ENCODE measurements at regions not wholly inside any gene's neighbourhood (a gene's known extent, or its start where the extent isn't known, plus 50 kb on each side); places are given as distances from the start of the nearest gene placed in this dataset.

DNA sequence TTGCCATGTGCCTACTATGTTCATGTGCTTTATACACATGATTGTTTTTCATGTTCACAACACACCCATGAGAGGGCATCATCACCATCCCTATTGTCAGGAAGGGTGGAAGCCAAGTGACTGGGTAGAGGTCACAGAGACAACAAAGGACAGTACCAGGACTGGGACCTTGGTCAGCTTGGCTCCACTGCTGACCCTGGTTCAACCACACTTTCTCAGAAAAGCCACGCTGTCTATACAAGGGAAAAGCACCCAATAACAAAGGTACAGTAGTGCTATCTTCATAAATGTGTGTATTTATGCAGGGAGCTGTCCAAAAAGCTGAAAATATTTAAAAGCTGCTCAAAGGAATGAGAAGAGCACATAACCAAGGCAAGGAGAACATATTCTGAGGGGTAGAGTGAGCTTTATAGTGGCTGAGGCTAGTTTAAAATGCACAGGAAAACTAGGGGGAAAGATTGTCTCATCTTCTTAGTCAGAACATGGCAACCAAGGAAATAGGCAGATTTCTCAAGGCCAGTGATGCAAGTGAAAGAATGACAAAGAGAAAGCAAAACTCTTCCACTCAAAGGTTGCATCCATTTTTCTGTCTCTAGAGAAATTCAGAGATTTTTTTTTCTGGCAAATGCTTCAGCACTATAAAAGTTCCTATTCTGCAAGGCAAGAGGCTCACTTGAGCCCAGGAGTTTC lies 415.0 kb downstream of the FOXO1 start:
- H3K9me2 ChIP-seq (replicated peaks; ENCODE audit: insufficient read depth, low read length): no peaks in the 10 kb centered on the region
- H3K27me3 ChIP-seq (ENCODE audit: low read length): no peaks in the 10 kb centered on the region
- no peak overlapping the region for H2AFZ ChIP-seq (ENCODE audit: low read depth, low read length, severe bottlenecking)
- no peak overlapping the region for H3K4me2 ChIP-seq (ENCODE audit: low read depth, low read length, poor library complexity, severe bottlenecking)
- no peaks in the 10 kb centered on the region for H3K9me3 ChIP-seq (ENCODE audit: insufficient read depth, low read length)
- H3F3A ChIP-seq (ENCODE audit: insufficient read depth): no peaks in the 10 kb centered on the region
- H3K36me3 ChIP-seq (ENCODE audit: low read length): no peaks in the 10 kb centered on the region
- H3K4me3 ChIP-seq (ENCODE audit: insufficient read depth, low read length, poor library complexity, severe bottlenecking): no peak overlapping the region
- no peak overlapping the region for H3K9ac ChIP-seq (ENCODE audit: low read length)
- no peak overlapping the region for H3K27ac ChIP-seq (ENCODE audit: low read depth, low read length)
- TF ChIP-seq, protein P1, sequence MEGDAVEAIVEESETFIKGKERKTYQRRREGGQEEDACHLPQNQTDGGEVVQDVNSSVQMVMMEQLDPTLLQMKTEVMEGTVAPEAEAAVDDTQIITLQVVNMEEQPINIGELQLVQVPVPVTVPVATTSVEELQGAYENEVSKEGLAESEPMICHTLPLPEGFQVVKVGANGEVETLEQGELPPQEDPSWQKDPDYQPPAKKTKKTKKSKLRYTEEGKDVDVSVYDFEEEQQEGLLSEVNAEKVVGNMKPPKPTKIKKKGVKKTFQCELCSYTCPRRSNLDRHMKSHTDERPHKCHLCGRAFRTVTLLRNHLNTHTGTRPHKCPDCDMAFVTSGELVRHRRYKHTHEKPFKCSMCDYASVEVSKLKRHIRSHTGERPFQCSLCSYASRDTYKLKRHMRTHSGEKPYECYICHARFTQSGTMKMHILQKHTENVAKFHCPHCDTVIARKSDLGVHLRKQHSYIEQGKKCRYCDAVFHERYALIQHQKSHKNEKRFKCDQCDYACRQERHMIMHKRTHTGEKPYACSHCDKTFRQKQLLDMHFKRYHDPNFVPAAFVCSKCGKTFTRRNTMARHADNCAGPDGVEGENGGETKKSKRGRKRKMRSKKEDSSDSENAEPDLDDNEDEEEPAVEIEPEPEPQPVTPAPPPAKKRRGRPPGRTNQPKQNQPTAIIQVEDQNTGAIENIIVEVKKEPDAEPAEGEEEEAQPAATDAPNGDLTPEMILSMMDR (IDR thresholded peaks at IDR 0.05; ENCODE audit: insufficient read depth, low read length, poor library complexity, severe bottlenecking): no peak
- no peak for TF ChIP-seq EZH2phosphoT487 (conservative IDR thresholded peaks at IDR 0.05; ENCODE audit: low read length)
- no peaks in the 10 kb centered on the region for H4K20me1 ChIP-seq (ENCODE audit: low read depth, low read length)
- H3K79me2 ChIP-seq (ENCODE audit: insufficient read depth, low read length): no peaks in the 10 kb centered on the region

DNA sequence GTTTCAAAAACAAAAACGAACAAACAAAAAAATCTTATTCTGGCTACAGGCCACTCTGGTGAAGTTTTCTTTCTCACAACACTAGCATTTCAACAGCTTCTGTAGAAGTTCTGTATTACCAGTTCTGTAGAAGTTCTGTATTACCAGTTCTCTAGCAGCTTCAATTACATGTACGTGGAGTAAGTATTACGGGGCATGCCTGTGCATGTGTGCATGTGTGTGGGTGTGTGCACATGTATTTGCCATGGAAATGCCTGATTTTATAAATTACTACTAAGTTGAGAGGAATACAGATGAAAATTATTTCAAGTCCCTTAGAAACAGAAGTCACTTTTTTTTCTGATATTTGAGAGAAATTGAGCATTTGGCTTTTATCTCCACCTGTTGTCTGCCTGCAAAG lies 414.2 kb downstream of the FOXO1 start:
- no peak overlapping the region for H3K27ac ChIP-seq (ENCODE audit: low read depth, low read length)
- no peak overlapping the region for H3K4me3 ChIP-seq (ENCODE audit: insufficient read depth, low read length, poor library complexity, severe bottlenecking)
- H3K9ac ChIP-seq (ENCODE audit: low read length): no peak overlapping the region
- no peaks in the 10 kb centered on the region for H3K27me3 ChIP-seq (ENCODE audit: low read length)
- H3K9me3 ChIP-seq (ENCODE audit: insufficient read depth, low read length): no peaks in the 10 kb centered on the region
- no peak overlapping the region for H2AFZ ChIP-seq (ENCODE audit: low read depth, low read length, severe bottlenecking)
- H3K79me2 ChIP-seq (ENCODE audit: insufficient read depth, low read length): no peaks in the 10 kb centered on the region
- no peaks in the 10 kb centered on the region for H3F3A ChIP-seq (ENCODE audit: insufficient read depth)
- no peaks in the 10 kb centered on the region for H3K9me2 ChIP-seq (replicated peaks; ENCODE audit: insufficient read depth, low read length)
- H3K36me3 ChIP-seq (ENCODE audit: low read length): no peaks in the 10 kb centered on the region
- no peak for TF ChIP-seq EZH2phosphoT487 (conservative IDR thresholded peaks at IDR 0.05; ENCODE audit: low read length)
- TF ChIP-seq, protein P1 (IDR thresholded peaks at IDR 0.05; ENCODE audit: insufficient read depth, low read length, poor library complexity, severe bottlenecking): no peak
- H3K4me2 ChIP-seq (ENCODE audit: low read depth, low read length, poor library complexity, severe bottlenecking): no peak overlapping the region
- no peaks in the 10 kb centered on the region for H4K20me1 ChIP-seq (ENCODE audit: low read depth, low read length)

DNA sequence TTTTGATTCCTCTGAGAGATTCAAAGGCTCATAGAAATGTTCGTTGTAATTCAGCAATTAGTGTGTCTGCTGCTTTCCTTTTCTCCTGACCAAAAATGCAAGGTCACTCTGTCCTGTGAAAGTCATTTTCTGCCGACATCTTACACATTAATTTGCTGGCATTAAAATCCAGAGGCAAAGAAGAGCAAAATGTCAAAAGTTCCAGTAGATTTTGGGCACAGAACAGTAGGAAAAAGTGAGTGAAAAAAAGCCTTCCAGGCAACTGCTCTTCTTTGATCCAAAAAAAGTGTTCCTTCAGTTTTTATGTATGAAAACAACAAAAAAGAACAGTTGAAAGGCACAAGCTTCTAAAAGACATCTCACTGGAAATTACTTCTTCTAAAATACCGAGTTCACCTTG lies 413.8 kb downstream of the FOXO1 start:
- Histone ChIP-seq H3F3A (ENCODE audit: insufficient read depth) (no peaks in the 10 kb centered on the region), H3K4me2 (ENCODE audit: low read depth, low read length, poor library complexity, severe bottlenecking) (no peak overlapping the region), H3K9ac (ENCODE audit: low read length) (no peak overlapping the region), H3K27me3 (ENCODE audit: low read length) (no peaks in the 10 kb centered on the region), H3K79me2 (ENCODE audit: insufficient read depth, low read length) (no peaks in the 10 kb centered on the region), H3K4me3 (ENCODE audit: insufficient read depth, low read length, poor library complexity, severe bottlenecking) (no peak overlapping the region), H2AFZ (ENCODE audit: low read depth, low read length, severe bottlenecking) (no peak overlapping the region), H3K9me2 (replicated peaks; ENCODE audit: insufficient read depth, low read length) (no peaks in the 10 kb centered on the region), H3K9me3 (ENCODE audit: insufficient read depth, low read length) (no peaks in the 10 kb centered on the region), H4K20me1 (ENCODE audit: low read depth, low read length) (no peaks in the 10 kb centered on the region), H3K36me3 (ENCODE audit: low read length) (no peaks in the 10 kb centered on the region), H3K27ac (ENCODE audit: low read depth, low read length) (no peak overlapping the region)
- TF ChIP-seq, protein P1 (IDR thresholded peaks at IDR 0.05; ENCODE audit: insufficient read depth, low read length, poor library complexity, severe bottlenecking): no peak
- TF ChIP-seq EZH2phosphoT487 (conservative IDR thresholded peaks at IDR 0.05; ENCODE audit: low read length): no peak

All from SU-DHL-6 (cell line).